AG04449 (cell line): ENCODE measurements at regions not wholly inside any gene's neighbourhood (a gene's known extent, or its start where the extent isn't known, plus 50 kb on each side); places are given as distances from the start of the nearest gene placed in this dataset.

Experiments used
- CTCF ChIA-PET: fragments of 350-600 bp; formaldehyde crosslinking; extraction: SDS; loops from one replicate; lab custom pipeline; 2021; ENCODE audit warnings: antibody characterized with exemption; lab: Yijun Ruan, JAX
- POLR2A ChIA-PET: fragments of 400-600, 350-600 bp; formaldehyde crosslinking; extraction: SDS; loops from one replicate; lab custom pipeline; 2020; ENCODE audit warnings: antibody characterized with exemption, inconsistent platforms; lab: Yijun Ruan, JAX
- DNase-seq: peaks from one replicate; pipeline ENCODE4 v3.0.0-alpha.2; 2010; ENCODE audit warnings: low read depth, low spot score
- H3K4me3 ChIP-seq: 2 replicates; pipeline ENCODE4 v1.5.1; 2011; ENCODE audit warnings: low read depth, mild to moderate bottlenecking, control low read depth, low read length
- CTCF ChIP-seq: IDR thresholded peaks from one replicate; pipeline ENCODE4 v1.5.1; 2011; ENCODE audit warnings: mild to moderate bottlenecking, moderate library complexity, low read length, control low read depth, inconsistent platforms; ENCODE audit not compliant: insufficient read depth; ENCODE audit errors: missing control alignments

- ChIA-PET POLR2A (no interaction called here), CTCF (no interaction called here)
- no peak for DNase-seq
- no peak overlapping the region for H3K4me3 ChIP-seq
- TF ChIP-seq CTCF: no peak
These were observed 2186.3 kb upstream of the CELF4 start for GRCh38 chr18:39751921-39752320.

- no peak for DNase-seq
- H3K4me3 ChIP-seq: no peak overlapping the region
- ChIA-PET CTCF (no interaction called here), POLR2A (no interaction called here)
- TF ChIP-seq CTCF: no peak
These were observed 2185.6 kb upstream of the CELF4 start for GRCh38 chr18:39751161-39751560.

- ChIA-PET CTCF (no interaction called here), POLR2A (no interaction called here)
- no peak for TF ChIP-seq CTCF
- no peak for DNase-seq
- H3K4me3 ChIP-seq: no peak overlapping the region
These were observed 2183.6 kb upstream of the CELF4 start for GRCh38 chr18:39749154-39749553.

- TF ChIP-seq CTCF: no peak
- ChIA-PET POLR2A (no interaction called here), CTCF (no interaction called here)
- no peak overlapping the region for H3K4me3 ChIP-seq
- no peak for DNase-seq
These were observed 2183.1 kb upstream of the CELF4 start for GRCh38 chr18:39748727-39749126.

- no peak for DNase-seq
- CTCF ChIA-PET: no interaction called here
- H3K4me3 ChIP-seq: no peak overlapping the region
- no peak for TF ChIP-seq CTCF
- POLR2A ChIA-PET: no interaction called here
These were observed 2180.6 kb upstream of the CELF4 start for GRCh38 chr18:39746201-39746600.

- no peak for TF ChIP-seq CTCF
- POLR2A ChIA-PET: no interaction called here
- H3K4me3 ChIP-seq: no peak overlapping the region
- CTCF ChIA-PET: no interaction called here
- DNase-seq: no peak
These were observed 2177.9 kb upstream of the CELF4 start for GRCh38 chr18:39743463-39743862.
